Gastroesophageal sphincter (tissue), 3 donors: ENCODE measurements at regions not wholly inside any gene's neighbourhood (a gene's known extent, or its start where the extent isn't known, plus 50 kb on each side); places are given as distances from the start of the nearest gene placed in this dataset.

ENCODE experiments used
- CTCF ChIP-seq, 4 experiments: fragments of 200-600 bp in 2 of 4; fragments of 450-650 bp in 2 of 4; sonication (generic) in 1 of 4; IDR thresholded peaks; one replicate each; pipeline ENCODE4 v1.5.1; 2017 to 2019; ENCODE audit warnings: antibody characterized with exemption in 4 of 4, mild to moderate bottlenecking in 2 of 4, moderate library complexity in 2 of 4
- EP300 ChIP-seq: sonication (generic); formaldehyde crosslinking; IDR thresholded peaks from one replicate; pipeline ENCODE4 v1.6.1; 2017; ENCODE audit warnings: antibody characterized with exemption, mild to moderate bottlenecking
- POLR2A ChIP-seq, 2 donors: fragments of 450-650 bp; IDR thresholded peaks; one replicate each; pipeline ENCODE4 v1.6.1; 2017; ENCODE audit warnings: antibody characterized with exemption in 2 of 2, mild to moderate bottlenecking in 2 of 2, moderate library complexity in 1 of 2
- POLR2AphosphoS5 ChIP-seq: sonication (generic); formaldehyde crosslinking; IDR thresholded peaks from one replicate; pipeline ENCODE4 v1.6.1; 2017; ENCODE audit warnings: antibody characterized with exemption

GRCh38 chr1:81471255-81471654 is 329.5 kb upstream of the ADGRL2 start:
- no peak for TF ChIP-seq POLR2A (IDR thresholded peaks at IDR 0.05)
- TF ChIP-seq CTCF (IDR thresholded peaks at IDR 0.05) = no peak
- TF ChIP-seq POLR2AphosphoS5 = no peak
- TF ChIP-seq EP300 = no peak
